GM23338 (cell line): ENCODE measurements at regions not wholly inside any gene's neighbourhood (a gene's known extent, or its start where the extent isn't known, plus 50 kb on each side); places are given as distances from the start of the nearest gene placed in this dataset.

ENCODE experiments used
- ATAC-seq: fragments of 200-7000 bp; cut with Tn5 transposase; 3 replicates; pipeline ENCODE4 v1.9.1; 2020
- DNase-seq: peaks from one replicate; pipeline ENCODE4 v3.0.0-alpha.2; 2015; ENCODE audit warnings: low spot score
- H2AFZ ChIP-seq: fragments of 200-600 bp; sonication (generic); 2 replicates; pipeline ENCODE4 v1.8.0; 2016; ENCODE audit warnings: antibody characterized with exemption, mild to moderate bottlenecking, moderate library complexity
- H3F3A ChIP-seq: fragments of 200-600 bp; sonication (generic); replicated peaks from 2 replicates; pipeline ENCODE4 v1.8.0; 2017; ENCODE audit warnings: antibody characterized with exemption, mixed run types, low read depth
- H3K27ac ChIP-seq: fragments of 200-600 bp; sonication (generic); 2 replicates; pipeline ENCODE4 v1.6.1; 2016; ENCODE audit warnings: low read depth
- H3K27me3 ChIP-seq: fragments of 200-600 bp; sonication (generic); 2 replicates; pipeline ENCODE4 v1.8.0; 2016; ENCODE audit warnings: mild to moderate bottlenecking, mixed run types, moderate library complexity; ENCODE audit not compliant: insufficient read depth
- H3K36me3 ChIP-seq: fragments of 200-600 bp; sonication (generic); 2 replicates; pipeline ENCODE4 v1.8.0; 2016; ENCODE audit warnings: mild to moderate bottlenecking; ENCODE audit not compliant: insufficient read depth
- H3K4me1 ChIP-seq: fragments of 200-600 bp; sonication (generic); 2 replicates; pipeline ENCODE4 v1.8.0; 2016; ENCODE audit warnings: mild to moderate bottlenecking, moderate library complexity; ENCODE audit not compliant: insufficient read depth
- H3K4me2 ChIP-seq: fragments of 200-600 bp; sonication (generic); 2 replicates; pipeline ENCODE4 v1.7.1; 2017; ENCODE audit warnings: mixed run types
- H3K4me3 ChIP-seq: fragments of 200-600 bp; sonication (generic); 2 replicates; pipeline ENCODE4 v1.6.1; 2016; ENCODE audit warnings: mixed run types
- H3K79me2 ChIP-seq: fragments of 200-600 bp; sonication (generic); replicated peaks from 2 replicates; pipeline ENCODE4 v1.8.0; 2017; ENCODE audit warnings: mild to moderate bottlenecking; ENCODE audit not compliant: insufficient read depth
- H3K9me2 ChIP-seq: fragments of 200-600 bp; sonication (generic); 2 replicates; pipeline ENCODE4 v1.8.0; 2017; ENCODE audit not compliant: insufficient read depth
- H4K20me1 ChIP-seq: fragments of 200-600 bp; sonication (generic); replicated peaks from 2 replicates; pipeline ENCODE4 v1.8.0; 2017; ENCODE audit warnings: mild to moderate bottlenecking; ENCODE audit not compliant: insufficient read depth
- H3K27ac Mint-ChIP-seq: 2 replicates; pipeline ENCODE4 v1.8.0; 2020; ENCODE audit warnings: inconsistent platforms, mild to moderate bottlenecking, moderate library complexity, mixed read lengths
- H3K27me3 Mint-ChIP-seq: 3 replicates; pipeline ENCODE4 v1.8.0; 2022; ENCODE audit warnings: low read depth, mild to moderate bottlenecking, moderate library complexity, mixed read lengths, inconsistent platforms; ENCODE audit not compliant: insufficient read depth, poor library complexity
- H3K36me3 Mint-ChIP-seq: 3 replicates; pipeline ENCODE4 v1.8.0; 2021; ENCODE audit warnings: low read depth, mild to moderate bottlenecking, inconsistent platforms, moderate library complexity, mixed read lengths
- H3K4me1 Mint-ChIP-seq: 3 replicates; pipeline ENCODE4 v1.8.0; 2020; ENCODE audit warnings: mild to moderate bottlenecking, inconsistent platforms, mixed read lengths
- H3K4me3 Mint-ChIP-seq: 3 replicates; pipeline ENCODE4 v1.8.0; 2021; ENCODE audit warnings: moderate library complexity, mild to moderate bottlenecking, inconsistent platforms, mixed read lengths
- H3K9me3 Mint-ChIP-seq: 3 replicates; pipeline ENCODE4 v1.8.0; 2020; ENCODE audit warnings: moderate library complexity, mild to moderate bottlenecking, inconsistent platforms, mixed read lengths
- CREB1 ChIP-seq: fragments of 250-450 bp; sonication (Bioruptor Pico); IDR thresholded peaks from 2 replicates; pipeline ENCODE4 v1.5.0; 2020; ENCODE audit warnings: low read depth, mild to moderate bottlenecking, moderate library complexity
- CTCF ChIP-seq, 2 experiments: fragments of 200-600 bp in 1 of 2; sonication (generic) in 1 of 2; conservative IDR thresholded peaks; 2 replicates each; pipeline versions ENCODE4 v1.5.1 to v1.6.1; 2016 to 2017; ENCODE audit warnings: antibody characterized with exemption in 2 of 2, low read depth in 2 of 2, mild to moderate bottlenecking in 2 of 2, moderate library complexity in 1 of 2
- EZH2 ChIP-seq: fragments of 200-600 bp; sonication (generic); IDR thresholded peaks from one replicate; pipeline ENCODE4 v1.8.0; 2017; ENCODE audit warnings: antibody characterized with exemption, mild to moderate bottlenecking, low read depth; ENCODE audit not compliant: unreplicated experiment
- JUNB ChIP-seq: IDR thresholded peaks from one replicate; pipeline ENCODE4 v1.6.1; 2016; ENCODE audit warnings: antibody characterized with exemption; ENCODE audit not compliant: unreplicated experiment
- NANOG ChIP-seq: IDR thresholded peaks from 2 replicates; pipeline ENCODE4 v1.6.1; 2016; ENCODE audit warnings: antibody characterized with exemption, borderline replicate concordance
- STAT1 ChIP-seq: IDR thresholded peaks from one replicate; pipeline ENCODE4 v1.6.1; 2016; ENCODE audit warnings: antibody characterized with exemption; ENCODE audit not compliant: unreplicated experiment
- ZNF114 ChIP-seq: fragments of 250-450 bp; sonication (Bioruptor Pico); IDR thresholded peaks from 2 replicates; pipeline ENCODE4 v1.5.0; 2020; ENCODE audit warnings: mild to moderate bottlenecking, moderate library complexity
- ZNF331 ChIP-seq: fragments of 250-450 bp; sonication (Bioruptor Pico); IDR thresholded peaks from 2 replicates; pipeline ENCODE4 v1.5.0; 2020; ENCODE audit warnings: low read depth, mild to moderate bottlenecking, moderate library complexity
- TF ChIP-seq, protein P1 (sequence below): IDR thresholded peaks from 2 replicates; pipeline ENCODE4 v1.6.1; 2016; ENCODE audit warnings: antibody characterized with exemption
- TF ChIP-seq, protein P2 (sequence below): IDR thresholded peaks from one replicate; pipeline ENCODE4 v1.6.1; 2018; ENCODE audit warnings: antibody characterized with exemption; ENCODE audit not compliant: unreplicated experiment

GRCh38 chr16:62539657-62540056 is 503.4 kb upstream of the CDH8 start (continued):
- TF ChIP-seq, protein P1, sequence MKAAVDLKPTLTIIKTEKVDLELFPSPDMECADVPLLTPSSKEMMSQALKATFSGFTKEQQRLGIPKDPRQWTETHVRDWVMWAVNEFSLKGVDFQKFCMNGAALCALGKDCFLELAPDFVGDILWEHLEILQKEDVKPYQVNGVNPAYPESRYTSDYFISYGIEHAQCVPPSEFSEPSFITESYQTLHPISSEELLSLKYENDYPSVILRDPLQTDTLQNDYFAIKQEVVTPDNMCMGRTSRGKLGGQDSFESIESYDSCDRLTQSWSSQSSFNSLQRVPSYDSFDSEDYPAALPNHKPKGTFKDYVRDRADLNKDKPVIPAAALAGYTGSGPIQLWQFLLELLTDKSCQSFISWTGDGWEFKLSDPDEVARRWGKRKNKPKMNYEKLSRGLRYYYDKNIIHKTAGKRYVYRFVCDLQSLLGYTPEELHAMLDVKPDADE: no peak
- no peak for TF ChIP-seq CREB1
- TF ChIP-seq NANOG: no peak
- no peak for TF ChIP-seq ZNF331 (CRISPR knock-in tag)
- no peak for TF ChIP-seq EZH2

DNA sequence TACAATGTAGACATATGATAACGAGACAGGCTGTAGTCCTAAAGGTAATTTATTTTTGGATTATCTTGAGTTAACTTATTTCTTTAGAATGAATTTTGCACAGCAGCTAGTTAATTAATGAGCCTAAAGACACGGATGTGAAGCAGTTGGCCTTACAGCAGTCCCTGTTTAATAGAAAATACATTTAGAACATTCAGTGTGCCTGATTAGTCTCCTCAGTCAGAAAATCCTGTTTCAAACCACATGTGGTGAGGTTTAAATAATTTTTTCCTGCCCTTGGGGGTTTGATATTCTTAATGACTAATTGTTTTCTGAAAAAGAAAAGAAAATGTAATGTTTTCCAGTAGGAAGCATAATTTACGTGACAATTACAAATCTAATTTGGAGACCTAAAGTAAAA is 494.2 kb upstream of the CDH8 start:
- Histone ChIP-seq H3K4me1 (no peaks in the 10 kb centered on the region), H3F3A (no peaks in the 10 kb centered on the region), H3K4me3 (no peak overlapping the region), H3K27ac (no peak overlapping the region), H3K4me2 (no peak overlapping the region), H4K20me1 (no peaks in the 10 kb centered on the region), H3K79me2 (no peaks in the 10 kb centered on the region), H3K27me3 (no peaks in the 10 kb centered on the region), H3K9me2 (no peaks in the 10 kb centered on the region), H2AFZ (no peak overlapping the region), H3K36me3 (no peaks in the 10 kb centered on the region)
- no peak for TF ChIP-seq JUNB
- no peak for TF ChIP-seq CREB1
- TF ChIP-seq CTCF (conservative IDR thresholded peaks at IDR 0.05; ENCODE audit: low read depth in 2 of 2): no peak
- no peak for TF ChIP-seq STAT1
- TF ChIP-seq, protein P2, sequence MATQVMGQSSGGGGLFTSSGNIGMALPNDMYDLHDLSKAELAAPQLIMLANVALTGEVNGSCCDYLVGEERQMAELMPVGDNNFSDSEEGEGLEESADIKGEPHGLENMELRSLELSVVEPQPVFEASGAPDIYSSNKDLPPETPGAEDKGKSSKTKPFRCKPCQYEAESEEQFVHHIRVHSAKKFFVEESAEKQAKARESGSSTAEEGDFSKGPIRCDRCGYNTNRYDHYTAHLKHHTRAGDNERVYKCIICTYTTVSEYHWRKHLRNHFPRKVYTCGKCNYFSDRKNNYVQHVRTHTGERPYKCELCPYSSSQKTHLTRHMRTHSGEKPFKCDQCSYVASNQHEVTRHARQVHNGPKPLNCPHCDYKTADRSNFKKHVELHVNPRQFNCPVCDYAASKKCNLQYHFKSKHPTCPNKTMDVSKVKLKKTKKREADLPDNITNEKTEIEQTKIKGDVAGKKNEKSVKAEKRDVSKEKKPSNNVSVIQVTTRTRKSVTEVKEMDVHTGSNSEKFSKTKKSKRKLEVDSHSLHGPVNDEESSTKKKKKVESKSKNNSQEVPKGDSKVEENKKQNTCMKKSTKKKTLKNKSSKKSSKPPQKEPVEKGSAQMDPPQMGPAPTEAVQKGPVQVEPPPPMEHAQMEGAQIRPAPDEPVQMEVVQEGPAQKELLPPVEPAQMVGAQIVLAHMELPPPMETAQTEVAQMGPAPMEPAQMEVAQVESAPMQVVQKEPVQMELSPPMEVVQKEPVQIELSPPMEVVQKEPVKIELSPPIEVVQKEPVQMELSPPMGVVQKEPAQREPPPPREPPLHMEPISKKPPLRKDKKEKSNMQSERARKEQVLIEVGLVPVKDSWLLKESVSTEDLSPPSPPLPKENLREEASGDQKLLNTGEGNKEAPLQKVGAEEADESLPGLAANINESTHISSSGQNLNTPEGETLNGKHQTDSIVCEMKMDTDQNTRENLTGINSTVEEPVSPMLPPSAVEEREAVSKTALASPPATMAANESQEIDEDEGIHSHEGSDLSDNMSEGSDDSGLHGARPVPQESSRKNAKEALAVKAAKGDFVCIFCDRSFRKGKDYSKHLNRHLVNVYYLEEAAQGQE: no peak
- TF ChIP-seq, protein P1: no peak
- TF ChIP-seq ZNF114 (CRISPR knock-in tag): no peak
- Mint-ChIP-seq H3K27me3 (no peaks in the 10 kb centered on the region), H3K9me3 (no peaks in the 10 kb centered on the region), H3K4me1 (peaks cover 1% of the 10 kb centered on the region), H3K36me3 (no peaks in the 10 kb centered on the region), H3K4me3 (no peak overlapping the region), H3K27ac (no peak overlapping the region)
- no peak for ATAC-seq
- no peak for DNase-seq
